Kidney (tissue), 13 donors: ENCODE measurements at regions not wholly inside any gene's neighbourhood (a gene's known extent, or its start where the extent isn't known, plus 50 kb on each side); places are given as distances from the start of the nearest gene placed in this dataset.

Experiments used
- DNase-seq, 5 donors: peaks; one replicate each; pipeline ENCODE4 v3.0.0-alpha.2; 2013 to 2020
- FAIRE-seq: peaks from 2 replicates; lab custom pipeline; 2012; peaks lifted over from hg19 to GRCh38; lab: Jason Lieb, UNC
- H3K27ac ChIP-seq, 2 donors: one replicate each; pipeline ENCODE4 v1.7.0; 2013; ENCODE audit warnings: low read depth in 2 of 2, low read length in 2 of 2, inconsistent platforms in 1 of 2
- H3K27me3 ChIP-seq: one replicate; pipeline ENCODE4 v1.7.1; 2013; ENCODE audit warnings: low read length, inconsistent platforms; ENCODE audit not compliant: control insufficient read depth, insufficient read depth
- H3K36me3 ChIP-seq, 3 donors: one replicate each; pipeline versions ENCODE4 v1.7.0 to v1.7.1; 2013; ENCODE audit warnings: low read length in 3 of 3, control low read depth in 1 of 3, inconsistent platforms in 1 of 3; ENCODE audit not compliant: insufficient read depth in 3 of 3, control insufficient read depth in 2 of 3
- H3K4me1 ChIP-seq, 3 donors: one replicate each; pipeline versions ENCODE4 v1.7.0 to v1.7.1; 2013; ENCODE audit warnings: low read length in 3 of 3, inconsistent platforms in 1 of 3, low read depth in 1 of 3; ENCODE audit not compliant: control insufficient read depth in 2 of 3, insufficient read depth in 2 of 3
- H3K4me3 ChIP-seq, 3 donors: one replicate each; pipeline versions ENCODE4 v1.7.0 to v1.8.1; 2013; ENCODE audit warnings: low read length in 3 of 3, control low read depth in 1 of 3, inconsistent platforms in 1 of 3
- H3K9ac ChIP-seq, 3 donors: one replicate each; pipeline versions ENCODE4 v1.7.0 to v1.7.1; 2013; ENCODE audit warnings: low read length in 3 of 3, control low read depth in 1 of 3, inconsistent platforms in 1 of 3
- H3K9me3 ChIP-seq, 3 donors: one replicate each; pipeline versions ENCODE4 v1.7.0 to v1.7.1; 2013; ENCODE audit warnings: low read length in 3 of 3, control low read depth in 1 of 3, inconsistent platforms in 1 of 3; ENCODE audit not compliant: control insufficient read depth in 2 of 3, insufficient read depth in 1 of 3
- CTCF ChIP-seq: IDR thresholded peaks from 3 replicates; pipeline ENCODE4 v1.5.1; 2012; ENCODE audit warnings: mild to moderate bottlenecking, moderate library complexity, borderline replicate concordance; ENCODE audit not compliant: insufficient read depth; ENCODE audit errors: extremely low read depth
- intact Hi-C: fragments of 100-400 bp; cut with DNase I; formaldehyde crosslinking; loops from one replicate; pipeline ENCODE4 v1.11.1; 2022
- donor health status: control.
- donor health status: control.
- donor health status: control.
- donor health status: control.
- donor health status: control.
- donor health status: DM: yes; HTN: yes; CAD: no.
- donor health status: Normal renal cell carcinoma (clear cell type).

- Histone ChIP-seq H3K36me3 (no peaks in the 10 kb centered on the region), H3K4me3 (no peak overlapping the region), H3K27me3 (no peaks in the 10 kb centered on the region), H3K9me3 (no peaks in the 10 kb centered on the region), H3K9ac (no peak overlapping the region), H3K4me1 (no peaks in the 10 kb centered on the region), H3K27ac (no peak overlapping the region)
- DNase-seq (no peak), FAIRE-seq (no peak)
- intact Hi-C loops = no loop called here
- no peak for TF ChIP-seq CTCF
Observed at GRCh38 chr10:131553581-131553980, 242.1 kb upstream of the TCERG1L start.

- Histone ChIP-seq H3K36me3 (no peaks in the 10 kb centered on the region), H3K9me3 (no peaks in the 10 kb centered on the region), H3K4me3 (no peak overlapping the region), H3K4me1 (no peaks in the 10 kb centered on the region), H3K9ac (no peak overlapping the region), H3K27me3 (no peaks in the 10 kb centered on the region), H3K27ac (no peak overlapping the region)
- intact Hi-C loops = no loop called here
- FAIRE-seq (no peak), DNase-seq (no peak)
- no peak for TF ChIP-seq CTCF
Observed at GRCh38 chr10:131554821-131555220, 243.3 kb upstream of the TCERG1L start.

GRCh38 chr10:131555406-131555805 is 243.9 kb upstream of the TCERG1L start:
- no peaks in the 10 kb centered on the region for H3K4me1 ChIP-seq
- no peak overlapping the region for H3K4me3 ChIP-seq
- H3K9me3 ChIP-seq = no peaks in the 10 kb centered on the region
- no peaks in the 10 kb centered on the region for H3K27me3 ChIP-seq
- TF ChIP-seq CTCF = no peak
- H3K36me3 ChIP-seq = no peaks in the 10 kb centered on the region
- no peak overlapping the region for H3K9ac ChIP-seq
- no peak overlapping the region for H3K27ac ChIP-seq
- intact Hi-C loops = no loop called here
- no peak for DNase-seq
- FAIRE-seq = no peak

GRCh38 chr10:131556061-131556896 is 244.8 kb upstream of the TCERG1L start:
- H3K27ac ChIP-seq = no peak overlapping the region
- no peak for TF ChIP-seq CTCF
- H3K4me3 ChIP-seq = no peak overlapping the region
- no peak for FAIRE-seq
- no peaks in the 10 kb centered on the region for H3K36me3 ChIP-seq
- no peaks in the 10 kb centered on the region for H3K9me3 ChIP-seq
- no peaks in the 10 kb centered on the region for H3K4me1 ChIP-seq
- no peak overlapping the region for H3K9ac ChIP-seq
- DNase-seq = no peak
- intact Hi-C loops = no loop called here
- H3K27me3 ChIP-seq = no peaks in the 10 kb centered on the region
